GM18858 (cell line): ENCODE measurements at regions not wholly inside any gene's neighbourhood (a gene's known extent, or its start where the extent isn't known, plus 50 kb on each side); places are given as distances from the start of the nearest gene placed in this dataset.

ENCODE experiments used
- ATAC-seq: cut with Tn5 transposase; IDR thresholded peaks from one replicate; pipeline ENCODE4 v1.9.1; 2021; ENCODE audit not compliant: unreplicated experiment

- no peak for ATAC-seq
Observed at GRCh38 chr13:88552966-88553365, 881.8 kb downstream of the SLITRK5 start.

GRCh38 chr13:88565566-88565965 is 894.4 kb downstream of the SLITRK5 start:
- no peak for ATAC-seq

GRCh38 chr13:88585861-88586260 is 914.7 kb downstream of the SLITRK5 start:
- ATAC-seq, result no peak

- no peak for ATAC-seq
Observed at GRCh38 chr13:88586263-88586662, 915.1 kb downstream of the SLITRK5 start.

- no peak for ATAC-seq
Observed at GRCh38 chr13:88590574-88590973, 919.4 kb downstream of the SLITRK5 start.

GRCh38 chr13:88592105-88592504 is 920.9 kb downstream of the SLITRK5 start:
- ATAC-seq, result no peak

- ATAC-seq, result no peak
Observed at GRCh38 chr13:88601949-88602348, 930.8 kb downstream of the SLITRK5 start.

GRCh38 chr13:88602786-88603777 is 931.9 kb downstream of the SLITRK5 start:
- ATAC-seq, result no peak

- ATAC-seq, result no peak
Observed at GRCh38 chr13:88617176-88617575, 946.0 kb downstream of the SLITRK5 start.

- peak; percentile 33 for ATAC-seq
Observed at GRCh38 chr13:88622362-88622973, 951.3 kb downstream of the SLITRK5 start.

GRCh38 chr13:88623150-88623549 is 952.0 kb downstream of the SLITRK5 start:
- no peak for ATAC-seq

- no peak for ATAC-seq
Observed at GRCh38 chr13:88627071-88627470, 955.9 kb downstream of the SLITRK5 start.

GRCh38 chr13:88628882-88629281 is 957.7 kb downstream of the SLITRK5 start:
- no peak for ATAC-seq

GRCh38 chr13:88637935-88638334 is 966.8 kb downstream of the SLITRK5 start:
- no peak for ATAC-seq

- no peak for ATAC-seq
Observed at GRCh38 chr13:88643233-88643632, 972.1 kb downstream of the SLITRK5 start.

- no peak for ATAC-seq
Observed at GRCh38 chr13:88648598-88649373, 977.6 kb downstream of the SLITRK5 start.

- no peak for ATAC-seq
Observed at GRCh38 chr13:88649855-88650254, 978.7 kb downstream of the SLITRK5 start.

GRCh38 chr13:88651531-88651930 is 980.4 kb downstream of the SLITRK5 start:
- peak; percentile 73 for ATAC-seq

- no peak for ATAC-seq
Observed at GRCh38 chr13:88656751-88657150, 985.6 kb downstream of the SLITRK5 start.

GRCh38 chr13:88670509-88670908 is 999.3 kb downstream of the SLITRK5 start:
- no peak for ATAC-seq

GRCh38 chr13:88674841-88675240 is 1003.7 kb downstream of the SLITRK5 start:
- no peak for ATAC-seq
